ENCODE measurements at regions not wholly inside any gene's neighbourhood (a gene's known extent, or its start where the extent isn't known, plus 50 kb on each side); places are given as distances from the start of the nearest gene placed in this dataset.

DNA sequence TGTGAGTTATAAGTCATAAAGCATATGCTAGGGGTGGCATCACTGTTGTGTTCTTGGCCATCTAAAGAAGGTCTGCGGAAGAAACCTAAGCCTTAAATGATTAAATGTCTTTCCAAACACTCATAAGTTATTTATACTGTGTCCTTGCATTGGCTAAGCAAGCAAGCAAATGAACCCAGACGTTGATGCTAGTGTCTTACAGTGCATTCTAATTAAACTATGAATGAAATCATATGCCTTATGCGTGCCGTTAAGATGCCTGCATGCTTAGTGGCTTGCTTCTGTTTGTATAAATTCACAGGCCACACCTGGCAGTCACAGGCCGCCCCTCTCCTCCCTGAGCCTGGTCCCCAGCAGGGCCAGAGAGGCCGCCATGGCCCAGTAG is 49.9 kb downstream of the RIN2 start:
- DNase-seq: no peak

GRCh38 chr20:19808498-19808897 is 50.4 kb downstream of the RIN2 start:
- no peak for DNase-seq

GRCh38 chr20:19809505-19809904 is 51.4 kb downstream of the RIN2 start:
- DNase-seq: no peak

- DNase-seq: no peak
Measured at GRCh38 chr20:19811231-19811630, 53.2 kb downstream of the RIN2 start.

DNA sequence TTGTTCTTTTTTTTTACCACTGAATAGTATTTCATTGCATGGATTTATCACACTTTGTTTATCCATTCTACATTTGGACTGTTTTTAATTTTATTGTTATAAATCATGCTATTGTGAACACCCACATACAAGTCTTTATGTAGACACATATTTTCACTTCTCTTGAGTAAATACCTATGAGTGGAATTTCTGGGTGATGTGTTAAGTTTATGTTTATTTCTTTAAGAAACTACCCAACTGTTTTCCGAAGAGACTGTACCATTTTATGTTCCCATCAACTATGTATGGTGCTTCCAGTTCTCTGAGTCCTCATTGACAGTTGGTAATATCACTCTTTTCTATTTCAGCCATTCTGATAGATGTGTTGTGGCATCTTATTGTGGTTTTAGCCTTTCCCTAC is 54.0 kb downstream of the RIN2 start:
- DNase-seq: no peak

- no peak for DNase-seq
Measured at GRCh38 chr20:19812696-19813095, 54.6 kb downstream of the RIN2 start.

DNA sequence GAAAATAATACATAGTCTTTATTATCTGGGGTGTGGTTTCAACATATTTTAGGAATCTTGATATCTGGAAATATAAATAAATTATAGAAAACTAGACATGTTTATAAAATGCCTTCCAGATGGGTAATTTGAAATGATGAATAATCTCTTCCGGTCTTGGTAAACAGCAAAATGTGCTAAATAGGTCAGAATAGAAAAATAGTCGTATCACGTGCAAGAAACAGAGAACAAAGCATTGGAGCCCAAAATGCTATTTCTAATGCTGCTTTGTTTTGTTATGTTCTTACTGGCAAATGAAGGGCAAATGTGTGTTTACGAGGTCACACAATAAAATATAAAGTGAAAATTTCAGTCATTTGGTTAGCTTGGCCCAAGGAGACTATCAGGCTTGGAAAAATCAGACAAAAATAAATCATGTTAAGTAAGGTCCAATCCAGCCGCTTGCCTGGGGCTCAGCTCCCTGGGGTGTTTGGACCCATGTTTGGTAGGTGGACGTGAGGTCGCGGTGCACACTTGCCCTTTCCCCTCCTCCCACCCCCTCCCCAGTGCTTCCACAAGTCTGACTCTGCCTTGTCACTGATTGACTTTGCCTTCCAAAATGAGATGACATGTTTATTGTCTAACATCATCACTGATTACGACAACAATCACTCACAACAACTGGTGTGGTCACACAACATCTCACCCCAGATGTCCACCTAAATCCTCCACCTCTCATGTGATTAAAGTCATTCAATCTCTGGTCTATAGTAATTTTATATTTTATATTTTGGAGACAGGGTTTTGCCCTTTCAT is 56.0 kb downstream of the RIN2 start:
- DNase-seq: no peak

DNA sequence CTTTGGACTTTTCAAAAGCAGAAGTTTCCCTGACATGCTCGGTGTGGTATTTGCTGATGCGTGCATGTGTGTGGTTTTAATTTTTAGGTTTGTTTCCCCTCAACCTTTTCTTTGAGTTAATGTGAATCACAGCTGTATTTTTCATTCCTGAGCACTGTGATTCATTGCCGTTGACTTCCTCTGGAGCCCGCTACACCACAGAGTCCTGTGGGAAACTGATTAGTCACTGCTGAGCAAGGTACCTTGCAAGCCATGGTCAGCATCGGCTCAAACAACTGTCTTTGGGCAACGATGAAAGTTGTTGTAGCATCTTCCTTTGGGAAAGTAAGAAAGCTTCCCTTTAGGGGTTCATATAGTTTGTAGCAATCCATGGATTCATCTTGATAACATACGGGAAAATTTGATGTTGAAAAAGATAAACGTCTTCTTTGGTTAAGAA is 57.5 kb downstream of the RIN2 start:
- DNase-seq: no peak

GRCh38 chr20:19816386-19816785 is 58.3 kb downstream of the RIN2 start:
- DNase-seq: no peak

DNA sequence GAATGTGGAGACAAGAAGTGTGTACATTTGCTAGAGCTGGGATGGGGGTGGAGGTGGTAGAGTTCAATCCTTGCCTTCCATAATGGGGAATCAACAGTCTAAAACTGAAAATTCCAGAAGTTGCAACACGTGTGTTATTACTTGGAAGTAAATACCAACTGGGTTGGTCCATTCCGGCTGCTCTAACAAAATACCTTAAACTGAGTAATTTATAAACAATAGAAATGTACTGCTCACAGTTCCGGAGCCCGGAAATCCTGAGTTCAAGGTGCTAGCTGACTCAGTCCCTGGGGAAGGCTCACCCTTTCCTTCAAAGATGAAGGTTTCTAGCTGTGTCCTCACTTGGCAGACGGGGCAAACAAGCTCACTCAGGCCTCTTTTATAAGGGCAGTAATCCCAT is 59.0 kb downstream of the RIN2 start:
- DNase-seq: no peak

DNA sequence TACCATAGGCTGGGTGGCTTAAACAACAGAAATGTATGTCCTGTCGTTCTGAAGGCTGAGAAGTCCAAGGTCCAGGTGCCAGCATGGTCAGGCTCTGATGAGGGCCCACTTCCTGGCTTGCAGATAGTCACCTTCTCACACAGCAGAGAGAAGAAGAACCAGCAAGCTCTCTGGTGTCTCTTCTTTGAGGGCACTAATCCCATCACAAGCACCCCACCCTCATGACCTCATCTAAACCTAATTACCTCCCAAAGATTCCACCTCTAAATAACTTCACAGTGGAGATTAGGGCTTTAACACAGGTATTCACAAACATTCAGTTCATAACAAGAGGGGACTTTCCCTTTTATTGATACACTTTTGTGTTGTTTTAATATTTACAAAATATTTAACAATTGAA is 61.1 kb downstream of the RIN2 start:
- DNase-seq: no peak

DNA sequence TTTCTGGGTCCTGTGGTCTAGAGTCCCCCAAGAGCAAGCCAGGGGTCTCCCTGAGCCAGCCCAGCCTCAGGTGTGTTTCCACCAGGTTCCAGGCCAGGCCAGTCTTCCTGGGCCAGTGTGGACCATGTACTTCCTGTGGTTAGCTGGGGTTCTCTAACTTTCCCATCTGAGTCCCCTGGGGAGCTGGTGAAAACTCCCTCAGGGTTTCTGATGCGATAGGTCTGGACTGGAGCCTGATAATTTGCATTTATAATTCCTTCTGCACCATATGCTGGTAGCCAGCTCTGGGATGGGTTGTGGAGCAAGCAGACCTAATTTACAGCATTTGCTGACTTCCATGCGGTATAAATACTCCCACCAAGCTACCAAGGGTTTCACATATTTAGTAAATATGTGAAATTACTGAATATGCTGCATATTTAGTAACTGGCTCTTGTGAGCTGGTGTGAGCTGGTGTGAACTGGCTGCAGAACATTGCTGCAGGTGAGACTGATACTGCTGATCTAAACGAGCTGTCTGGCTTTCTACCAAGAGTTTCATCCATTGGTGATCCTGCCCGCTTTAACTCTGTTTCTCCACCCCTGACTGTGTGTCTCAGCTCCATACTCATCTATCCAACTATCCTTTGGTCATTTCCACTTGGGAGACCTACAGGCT is 62.6 kb downstream of the RIN2 start:
- no peak for DNase-seq

- DNase-seq: no peak
Measured at GRCh38 chr20:19821606-19822005, 63.5 kb downstream of the RIN2 start.

DNA sequence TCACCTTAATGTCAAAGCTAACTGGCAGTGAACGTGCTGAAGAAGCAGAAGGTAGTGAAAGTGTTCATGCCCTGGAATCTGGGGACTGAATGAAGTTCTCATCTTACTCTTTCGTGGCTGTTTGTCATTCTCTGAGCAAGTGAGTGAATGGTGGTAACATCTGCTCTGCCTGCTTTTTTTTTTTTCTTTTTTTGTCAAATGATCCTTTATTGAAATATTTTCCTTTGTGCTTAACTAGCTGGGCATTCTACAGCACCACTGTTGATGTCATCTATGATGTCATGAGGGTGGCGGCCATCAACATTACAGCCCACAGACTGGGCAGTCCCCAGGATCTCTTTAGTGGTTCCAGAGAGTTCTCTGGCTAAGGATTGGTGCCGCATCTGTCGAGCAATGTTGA is 65.2 kb downstream of the RIN2 start:
- DNase-seq: no peak

GRCh38 chr20:19823971-19824370 is 65.9 kb downstream of the RIN2 start:
- DNase-seq: no peak

DNA sequence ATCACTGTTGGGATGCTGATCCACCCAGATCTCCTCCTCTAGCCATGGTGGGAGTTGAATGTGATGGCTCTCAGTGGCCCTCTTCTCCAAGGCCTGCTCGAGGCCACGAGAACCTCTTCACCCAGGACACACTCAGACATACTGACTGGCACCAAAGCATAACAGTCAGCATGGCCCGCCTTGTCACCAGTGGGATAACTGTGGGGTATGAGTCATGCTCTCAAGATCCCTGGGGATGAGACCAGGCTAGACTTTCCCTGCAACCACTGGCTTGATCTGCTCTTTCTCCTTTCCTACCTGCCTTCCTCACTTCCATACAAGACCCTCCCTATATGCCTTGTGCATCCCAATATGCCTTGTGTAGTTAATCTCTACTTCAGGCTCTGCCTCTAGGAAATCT is 66.8 kb downstream of the RIN2 start:
- DNase-seq: no peak

GRCh38 chr20:19826179-19826914 is 68.3 kb downstream of the RIN2 start:
- no peak for DNase-seq

- no peak for DNase-seq
Measured at GRCh38 chr20:19827818-19828217, 69.8 kb downstream of the RIN2 start.

DNA sequence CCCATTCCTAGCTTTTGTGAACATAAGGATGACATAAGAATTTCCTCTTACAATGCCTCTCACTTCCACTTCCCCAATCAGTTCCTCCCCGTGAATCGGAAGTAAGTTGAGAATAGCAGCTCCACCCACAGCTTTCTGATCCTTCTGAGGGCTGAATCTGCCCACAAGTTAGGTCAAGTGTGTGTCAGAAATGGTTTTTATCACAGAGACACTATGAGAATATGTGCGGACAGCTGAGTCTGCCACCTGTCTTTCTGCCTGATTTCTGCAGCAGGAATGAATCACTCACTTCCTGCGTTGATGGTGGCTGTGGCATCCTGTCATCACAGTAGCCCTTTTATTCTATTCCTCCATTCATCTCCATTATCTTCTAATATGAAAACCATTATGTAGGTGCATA is 70.2 kb downstream of the RIN2 start:
- DNase-seq: peak; percentile 30

GRCh38 chr20:19830211-19830785 is 72.2 kb downstream of the RIN2 start:
- no peak for DNase-seq

GRCh38 chr20:19832875-19833274 is 74.8 kb downstream of the RIN2 start:
- DNase-seq: no peak

GRCh38 chr20:19833395-19833794 is 75.3 kb downstream of the RIN2 start:
- DNase-seq: no peak

GRCh38 chr20:19834287-19834686 is 76.2 kb downstream of the RIN2 start:
- no peak for DNase-seq

- DNase-seq: no peak
Measured at GRCh38 chr20:19834783-19835182, 76.7 kb downstream of the RIN2 start.
